Fibroblast of gingiva (primary cell): ENCODE measurements at regions not wholly inside any gene's neighbourhood (a gene's known extent, or its start where the extent isn't known, plus 50 kb on each side); places are given as distances from the start of the nearest gene placed in this dataset.
A peak's percentile ranks its signal among the peaks of the same experiment; 100 is the strongest.
"Not testable (repeated sequence)": the region's sequence is repeated elsewhere in the genome, so short reads cannot be mapped to it uniquely, and the experiment has no call there.

Source experiments
- DNase-seq: peaks from one replicate; pipeline ENCODE4 v3.0.0-alpha.2; 2011; ENCODE audit warnings: low read depth

DNA sequence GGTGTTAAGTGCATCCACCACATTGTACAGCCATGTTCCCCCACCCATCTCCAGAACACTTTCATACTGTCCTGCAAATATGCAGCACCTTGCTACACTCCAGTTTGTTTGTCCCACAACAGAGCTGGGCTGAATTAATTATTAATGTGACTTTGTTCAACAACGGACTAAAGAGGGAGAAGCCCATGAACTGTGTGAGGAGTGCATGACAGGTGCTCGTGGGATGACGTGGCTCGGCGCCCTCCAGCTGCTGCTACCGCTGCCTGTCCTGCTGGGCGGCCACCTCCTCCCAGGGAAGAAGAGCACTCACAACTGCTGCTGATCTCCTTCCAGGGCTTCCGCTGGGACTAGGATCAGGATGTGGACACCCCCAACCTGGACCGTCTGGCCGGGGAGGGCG, 111.2 kb upstream of the DEFB108B start:
- DNase-seq, result not testable (repeated sequence)

DNA sequence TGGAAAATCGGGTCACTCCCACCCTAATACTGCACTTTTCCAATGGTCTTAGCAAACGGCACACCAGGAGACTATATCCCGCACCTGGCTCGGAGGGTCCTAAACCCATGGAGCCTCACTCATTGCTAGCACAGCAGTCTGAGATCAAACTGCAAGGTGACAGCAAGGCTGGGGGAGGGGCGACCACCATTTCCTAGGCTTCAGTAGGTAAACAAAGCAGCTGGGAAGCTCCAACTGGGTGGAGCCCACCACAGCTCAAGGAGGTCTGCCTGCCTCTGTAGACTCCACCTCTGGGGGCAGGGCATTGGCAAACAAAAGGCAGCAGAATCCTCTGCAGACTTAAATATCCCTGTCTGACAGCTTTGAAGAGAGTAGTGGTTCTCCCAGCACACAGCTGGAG, 109.0 kb upstream of the DEFB108B start:
- not testable (repeated sequence) for DNase-seq

DNA sequence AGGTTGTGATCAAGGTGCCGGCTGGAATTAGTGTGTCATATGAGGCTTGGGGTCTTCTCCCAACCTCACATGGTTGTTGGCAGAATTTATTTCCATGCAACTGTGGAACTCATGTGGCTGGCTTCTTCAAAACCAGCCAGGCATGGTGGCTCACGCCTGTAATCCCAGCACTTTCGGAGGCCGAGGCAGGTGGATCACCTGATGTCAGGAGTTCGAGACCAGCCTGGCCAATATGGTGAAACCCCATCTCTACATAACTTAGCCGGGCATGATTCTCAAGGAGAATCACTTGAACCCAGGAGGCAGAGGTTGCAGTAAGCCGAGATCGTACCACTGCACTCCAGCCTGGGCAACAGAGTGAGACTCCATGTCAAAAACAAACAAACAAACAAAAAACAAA, 102.3 kb upstream of the DEFB108B start:
- DNase-seq, result not testable (repeated sequence)

DNA sequence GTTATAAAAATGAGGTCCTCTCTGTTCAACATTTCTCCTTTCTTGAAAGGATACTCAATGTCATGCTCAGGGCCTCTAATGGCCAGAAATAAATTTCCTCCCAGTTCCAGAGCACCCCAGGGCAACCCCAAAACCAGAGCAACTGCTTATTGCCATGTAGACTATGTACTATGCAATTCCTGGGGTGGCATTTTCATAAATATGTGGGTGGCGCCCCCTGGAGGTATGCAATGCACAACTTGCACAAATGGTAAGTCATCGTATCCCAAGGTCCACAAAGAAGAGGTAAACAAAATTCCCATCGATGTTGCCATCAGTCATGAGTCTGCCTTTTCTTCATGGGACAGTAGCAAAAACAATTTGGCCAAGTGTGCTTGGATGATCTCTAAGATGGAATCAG, 98.6 kb upstream of the DEFB108B start:
- DNase-seq, result not testable (repeated sequence)

DNA sequence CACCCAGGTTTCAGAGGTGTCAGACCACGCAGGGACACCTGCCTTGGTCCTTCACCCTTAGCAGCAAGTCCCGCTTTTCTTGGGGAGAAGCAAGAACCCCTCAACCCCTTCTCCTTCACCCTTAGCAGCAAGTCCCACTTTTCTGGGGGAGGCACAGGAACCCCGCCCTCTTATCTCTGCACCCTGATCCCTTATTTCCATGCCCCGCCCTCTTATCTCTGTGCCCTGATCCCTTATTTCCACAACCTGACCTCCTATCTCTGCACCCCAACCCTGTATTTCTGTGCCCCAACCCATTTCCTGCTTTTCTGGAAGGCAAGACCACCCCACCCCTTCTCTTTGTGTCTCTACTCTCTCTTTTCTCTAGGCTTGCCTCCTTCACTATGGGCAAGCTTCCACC, 94.7 kb upstream of the DEFB108B start:
- DNase-seq, result not testable (repeated sequence)

DNA sequence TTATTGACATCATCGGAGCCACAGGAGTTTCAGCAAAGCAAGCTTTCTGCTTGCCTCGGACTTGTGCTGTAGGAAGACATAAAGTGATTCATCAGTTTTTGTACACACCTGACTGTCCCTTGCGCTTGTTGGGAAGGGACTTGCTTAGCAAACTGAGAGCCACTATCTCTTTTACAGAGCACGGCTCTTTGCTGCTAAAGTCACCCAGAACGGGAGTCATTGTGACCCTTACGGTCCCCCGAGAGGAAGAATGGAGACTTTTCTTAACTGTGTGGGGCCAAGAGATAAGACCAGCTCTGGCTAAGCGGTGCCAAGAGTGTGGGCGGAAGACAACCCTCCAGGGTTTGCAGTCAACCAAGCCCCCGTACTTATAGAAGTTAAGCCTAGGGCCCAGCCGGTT, 89.6 kb upstream of the DEFB108B start:
- not testable (repeated sequence) for DNase-seq

DNA sequence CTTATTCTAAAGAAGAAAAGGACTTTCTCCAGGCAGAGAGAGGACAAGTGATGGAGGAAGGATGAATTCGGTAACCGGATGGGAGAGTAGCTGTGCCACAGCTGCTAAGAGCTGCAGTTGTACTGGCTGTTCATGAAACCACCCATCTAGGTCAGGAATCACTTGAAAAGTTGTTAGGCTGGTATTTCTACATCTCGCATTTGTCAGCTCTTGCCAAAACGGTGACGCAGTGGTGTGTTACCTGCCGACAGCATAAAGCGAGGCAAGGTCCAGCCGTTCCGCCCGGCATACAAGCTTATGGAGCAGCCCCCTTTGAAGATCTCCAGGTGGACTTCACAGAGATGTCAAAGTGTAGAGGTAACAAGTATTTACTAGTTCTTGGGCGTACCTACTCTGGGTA, 87.3 kb upstream of the DEFB108B start:
- DNase-seq, result not testable (repeated sequence)

DNA sequence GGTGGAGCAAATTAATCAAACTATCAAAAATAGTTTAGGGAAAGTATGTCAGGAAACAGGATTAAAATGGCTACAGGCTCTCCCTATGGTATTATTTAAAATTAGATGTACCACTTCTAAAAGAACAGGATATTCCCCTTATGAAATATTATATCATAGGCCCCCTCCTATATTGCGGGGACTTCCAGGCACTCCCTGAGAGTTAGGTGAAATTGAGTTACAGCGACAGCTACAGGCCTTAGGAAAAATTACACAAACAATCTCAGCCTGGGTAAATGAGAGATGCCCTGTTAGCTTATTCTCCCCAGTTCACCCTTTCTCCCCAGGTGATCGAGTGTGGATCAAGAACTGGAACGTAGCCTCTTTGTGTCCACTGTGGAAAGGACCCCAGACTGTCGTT, 86.7 kb upstream of the DEFB108B start:
- DNase-seq, result not testable (repeated sequence)

DNA sequence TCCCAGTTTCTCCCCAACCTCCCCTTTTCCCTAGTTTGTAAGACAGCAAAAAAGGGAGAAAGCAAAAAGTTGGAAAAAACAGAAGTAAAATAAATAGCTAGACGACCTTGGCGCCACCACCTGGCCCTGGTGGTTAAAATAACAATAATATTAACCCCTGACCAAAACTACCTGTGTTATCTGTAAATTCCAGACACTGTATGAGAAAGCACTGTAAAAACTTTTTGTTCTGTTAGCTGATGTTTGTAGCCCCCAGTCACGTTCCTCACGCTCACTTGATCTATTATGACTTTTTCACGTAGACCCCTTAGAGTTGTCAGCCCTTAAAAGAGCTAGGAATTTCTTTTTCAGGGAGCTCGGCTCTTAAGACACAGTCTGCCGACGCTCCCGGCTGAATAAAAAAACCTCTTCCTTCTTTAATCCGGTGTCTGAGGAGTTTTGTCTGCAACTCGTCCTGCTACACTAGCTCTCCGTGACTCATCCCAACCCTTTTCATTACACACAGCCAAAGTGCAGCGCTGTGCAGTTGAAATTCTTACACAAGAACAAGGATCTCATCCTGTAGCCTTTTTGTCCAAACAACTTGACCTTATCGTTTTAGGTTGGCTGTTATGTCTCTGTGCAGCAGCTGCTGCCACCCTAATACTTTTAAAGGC, 83.9 kb upstream of the DEFB108B start:
- DNase-seq, result peak; percentile 2

DNA sequence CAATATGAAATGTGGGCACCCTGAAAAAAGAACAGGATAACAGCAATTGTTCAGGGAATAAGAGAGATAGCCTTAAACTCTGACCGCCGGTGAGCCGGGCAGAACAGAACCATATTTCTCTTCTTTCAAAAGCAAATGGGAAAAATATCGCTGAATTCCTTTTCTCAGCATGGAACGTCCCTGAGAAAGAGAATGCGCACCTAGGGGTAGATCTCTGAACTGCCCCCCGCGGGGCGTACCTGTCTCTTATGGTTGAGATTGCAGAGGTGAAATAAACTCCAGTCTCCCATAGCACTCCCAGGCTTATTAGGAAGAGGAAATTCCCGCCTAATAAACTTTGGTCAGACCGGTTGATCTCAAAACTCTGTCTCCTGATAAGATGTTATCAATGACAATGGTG, 82.1 kb upstream of the DEFB108B start:
- not testable (repeated sequence) for DNase-seq

DNA sequence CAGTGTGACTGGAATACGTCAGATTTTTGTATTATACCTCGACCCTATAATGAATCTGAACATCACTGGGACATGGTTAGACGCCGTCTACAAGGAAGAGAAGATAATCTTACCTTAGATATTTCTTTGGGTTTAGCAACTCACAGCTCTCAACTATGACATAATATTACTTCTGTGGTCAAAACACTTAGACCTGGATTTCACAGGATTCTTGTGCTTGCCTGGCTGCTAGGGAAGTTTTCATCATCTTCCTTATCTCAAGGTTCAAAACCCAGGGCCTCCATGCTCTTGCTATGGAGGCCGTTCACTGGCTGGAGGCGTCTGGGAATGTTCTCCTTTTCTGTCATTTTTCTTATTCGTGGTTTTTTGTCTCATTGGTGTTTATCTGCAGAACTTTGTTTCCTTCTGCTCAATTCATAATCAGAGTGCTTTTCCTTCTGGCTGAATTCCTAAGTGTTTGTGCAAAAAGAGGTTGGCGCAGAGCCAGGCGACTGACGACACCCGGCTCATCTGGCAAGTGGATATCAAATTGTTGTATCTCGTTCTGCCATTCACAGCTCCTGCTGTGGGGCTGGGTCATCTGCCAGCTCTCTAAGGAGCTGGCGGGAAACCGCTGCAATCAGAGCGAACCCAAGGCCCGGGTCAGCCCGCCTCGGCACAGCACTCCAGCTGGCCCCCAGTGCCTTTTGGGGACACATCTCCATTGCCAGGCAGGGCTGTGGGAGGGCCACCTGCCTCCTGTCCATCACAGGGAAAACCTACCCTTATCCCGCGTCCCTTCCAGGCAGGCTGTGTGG, 68.1 kb upstream of the DEFB108B start:
- DNase-seq, result not testable (repeated sequence)

DNA sequence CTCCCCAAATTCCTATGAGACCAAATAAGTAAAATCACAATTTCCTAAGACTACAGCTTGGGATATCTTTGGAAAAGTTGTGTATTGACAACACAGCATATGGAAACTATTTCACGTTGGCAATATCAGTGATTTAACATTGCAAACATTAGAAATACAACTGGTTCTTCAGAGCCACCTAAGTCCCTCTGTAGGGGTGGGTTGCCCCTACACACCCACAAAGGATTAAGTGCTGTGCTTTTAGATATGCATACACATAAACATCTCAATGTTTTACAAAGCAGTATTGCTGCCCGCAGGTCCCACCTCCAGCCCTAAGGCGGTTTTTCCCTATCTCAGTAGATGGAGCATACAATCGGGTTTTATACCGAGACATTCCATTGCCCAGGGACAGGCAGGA, 66.0 kb upstream of the DEFB108B start:
- DNase-seq, result not testable (repeated sequence)

DNA sequence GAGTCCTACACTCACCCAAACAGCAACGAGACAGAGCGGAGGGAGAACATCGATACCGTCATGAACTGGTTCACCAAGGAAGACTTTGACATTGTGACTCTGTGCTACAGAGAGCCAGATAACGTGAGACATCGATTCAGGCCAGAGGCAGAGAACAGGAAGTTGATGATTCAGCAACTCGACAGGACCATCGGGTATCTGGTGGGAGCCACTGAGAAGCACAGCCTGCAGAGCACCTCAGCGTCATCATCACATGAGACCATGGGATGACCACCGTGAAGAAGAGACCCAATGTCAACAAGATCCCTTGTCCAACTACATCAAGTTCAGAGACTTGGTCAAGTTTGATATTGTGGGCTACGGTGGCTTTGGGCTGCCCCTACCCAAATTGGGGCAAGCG, 60.8 kb upstream of the DEFB108B start:
- DNase-seq, result not testable (repeated sequence)

DNA sequence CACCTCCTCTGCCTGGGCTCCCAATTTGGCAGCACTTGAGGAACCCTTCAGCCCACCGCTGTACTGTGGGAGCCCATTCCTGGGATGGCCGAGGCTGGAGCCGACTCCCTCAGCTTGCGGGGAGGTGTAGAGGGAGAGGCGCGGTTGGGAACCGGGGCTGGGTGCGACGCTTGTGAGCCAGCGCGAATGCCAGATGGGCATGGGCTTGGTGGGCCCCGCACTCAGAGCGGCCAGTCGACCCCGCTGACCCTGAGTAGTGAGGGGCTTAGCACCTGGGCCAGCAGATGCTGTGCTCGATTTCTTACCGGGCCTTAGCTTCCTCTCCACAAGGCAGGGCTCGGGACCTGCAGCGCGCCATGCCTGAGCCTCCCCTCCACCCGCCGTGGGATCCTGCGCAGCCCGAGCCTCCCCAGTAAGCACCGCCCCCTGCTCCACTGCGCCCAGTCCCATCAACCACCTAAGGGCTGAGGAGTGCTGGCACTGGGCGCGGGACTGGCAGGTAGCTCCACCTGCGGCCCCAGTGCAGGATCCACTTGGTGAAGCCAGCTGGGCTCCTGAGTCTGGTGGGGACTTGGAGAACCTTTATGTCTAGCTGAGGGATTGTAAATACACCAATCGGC, 58.3 kb upstream of the DEFB108B start:
- no peak for DNase-seq

DNA sequence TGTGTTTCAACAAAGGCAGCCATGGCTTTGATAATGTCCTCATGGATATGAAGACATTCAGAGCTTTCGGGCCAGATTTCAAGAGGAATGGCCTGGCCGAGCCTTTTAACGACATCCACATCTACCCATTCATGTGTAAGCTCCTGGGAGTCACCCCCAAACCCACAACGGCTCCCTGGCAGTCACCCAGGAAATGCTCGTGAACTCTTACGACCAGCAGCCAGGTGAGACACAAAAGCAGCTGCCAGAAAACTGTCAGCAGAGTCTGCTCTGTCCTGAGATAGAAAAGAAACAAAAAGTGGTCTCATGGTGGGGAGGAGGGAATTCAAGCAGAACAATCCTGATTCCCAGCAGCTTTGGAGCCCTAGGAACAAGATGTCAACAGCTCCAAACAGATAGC, 52.9 kb upstream of the DEFB108B start:
- not testable (repeated sequence) for DNase-seq

DNA sequence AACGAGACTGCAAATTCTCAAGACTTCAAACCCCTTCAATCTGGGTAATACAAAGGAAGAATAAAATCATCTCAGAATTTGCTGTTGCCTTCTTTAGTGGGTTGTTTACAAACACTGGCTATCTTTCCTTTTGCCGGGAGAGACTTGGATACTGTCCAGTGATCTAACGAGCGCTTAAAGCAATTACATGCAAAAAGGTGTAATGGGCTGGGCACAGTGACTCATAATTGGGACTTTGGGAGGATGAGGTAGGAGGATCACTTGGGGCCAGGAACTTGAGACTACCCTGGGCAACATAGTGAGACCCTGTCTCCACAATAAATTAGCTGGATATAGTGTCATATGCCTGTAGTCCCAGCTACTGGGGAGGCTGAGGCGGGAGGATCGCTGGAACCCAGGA, 52.2 kb upstream of the DEFB108B start:
- not testable (repeated sequence) for DNase-seq

DNA sequence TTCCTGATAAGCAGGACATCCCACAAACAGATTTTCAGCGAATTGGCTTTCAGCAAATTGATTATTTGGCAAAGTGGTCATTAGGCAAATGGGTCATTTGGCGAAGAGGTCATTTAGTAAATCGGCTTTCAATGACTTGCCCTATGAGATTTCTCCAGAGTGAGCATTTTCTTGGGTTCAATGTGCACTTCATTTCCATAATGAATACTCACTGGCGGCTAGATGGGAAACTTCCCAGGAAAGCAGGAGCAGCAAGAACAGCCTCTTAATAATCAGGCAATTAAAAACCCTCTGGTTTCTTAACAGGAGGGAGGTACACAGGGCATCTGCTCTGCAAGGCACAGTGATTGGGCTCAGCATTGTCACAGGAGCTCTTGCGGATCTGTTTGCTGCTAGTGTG, 51.5 kb upstream of the DEFB108B start:
- DNase-seq, result not testable (repeated sequence)

DNA sequence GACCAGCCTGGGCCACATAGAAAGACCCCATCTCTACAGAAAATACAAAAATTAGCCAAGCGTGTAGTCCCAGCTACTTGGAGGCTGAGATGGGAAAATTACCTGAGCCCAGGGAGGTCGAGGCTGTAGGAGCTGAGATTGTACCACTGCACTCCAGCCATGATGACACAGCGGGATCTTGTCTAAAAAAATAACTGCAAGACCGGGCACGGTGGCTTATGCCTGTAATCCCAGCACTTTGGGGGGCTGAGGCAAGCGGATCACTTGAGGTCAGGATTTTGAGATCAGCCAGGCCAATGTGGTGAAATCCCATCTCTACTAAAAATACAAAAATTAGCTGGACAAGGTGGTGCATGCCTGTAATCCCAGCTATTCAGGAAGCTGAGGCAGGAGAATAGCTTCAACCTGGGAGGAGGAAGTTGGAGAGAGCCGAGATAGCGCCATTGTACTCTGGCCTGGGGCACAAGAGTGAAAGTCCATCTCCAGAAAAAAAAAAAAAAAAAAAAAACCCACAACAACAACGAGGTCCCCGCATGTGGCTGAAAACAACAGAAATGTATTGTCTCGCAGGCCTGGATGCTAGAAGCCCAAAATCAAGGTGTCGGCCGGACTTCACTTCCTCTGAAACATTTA, 50.7 kb upstream of the DEFB108B start:
- DNase-seq, result not testable (repeated sequence)

DNA sequence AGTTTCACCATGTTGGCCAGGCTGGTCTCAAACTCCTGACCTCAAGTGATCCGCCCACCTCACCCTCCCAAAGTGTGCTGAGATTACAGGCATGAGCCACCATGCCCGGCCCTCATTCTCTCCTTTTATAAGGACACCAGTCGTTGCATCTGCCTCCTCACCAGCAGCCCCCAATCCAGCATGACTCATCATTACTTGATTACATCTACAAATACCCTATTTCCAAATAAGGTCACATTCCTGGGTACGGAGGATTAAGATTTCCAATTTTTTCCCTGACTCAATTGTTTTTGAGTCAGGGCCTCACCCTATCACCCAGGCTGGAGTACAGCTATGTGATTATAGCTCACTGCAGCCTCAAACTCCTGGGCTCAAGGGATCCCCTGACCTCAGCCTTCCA, 49.8 kb upstream of the DEFB108B start:
- not testable (repeated sequence) for DNase-seq
